Activated CD8-positive, alpha-beta memory T cell treated with anti-CD3 and anti-CD28 coated beads for 4 hours (primary cell): ENCODE measurements at regions not wholly inside any gene's neighbourhood (a gene's known extent, or its start where the extent isn't known, plus 50 kb on each side); places are given as distances from the start of the nearest gene placed in this dataset.

Experiments used
- DNase-seq, 2 donors: peaks; one replicate each; pipeline ENCODE4 v3.0.0-alpha.2; 2020; ENCODE audit warnings: low read depth in 2 of 2

GRCh38 chr12:92466391-92467305 lies 236.1 kb upstream of the PLEKHG7 start:
- DNase-seq: no peak

DNA sequence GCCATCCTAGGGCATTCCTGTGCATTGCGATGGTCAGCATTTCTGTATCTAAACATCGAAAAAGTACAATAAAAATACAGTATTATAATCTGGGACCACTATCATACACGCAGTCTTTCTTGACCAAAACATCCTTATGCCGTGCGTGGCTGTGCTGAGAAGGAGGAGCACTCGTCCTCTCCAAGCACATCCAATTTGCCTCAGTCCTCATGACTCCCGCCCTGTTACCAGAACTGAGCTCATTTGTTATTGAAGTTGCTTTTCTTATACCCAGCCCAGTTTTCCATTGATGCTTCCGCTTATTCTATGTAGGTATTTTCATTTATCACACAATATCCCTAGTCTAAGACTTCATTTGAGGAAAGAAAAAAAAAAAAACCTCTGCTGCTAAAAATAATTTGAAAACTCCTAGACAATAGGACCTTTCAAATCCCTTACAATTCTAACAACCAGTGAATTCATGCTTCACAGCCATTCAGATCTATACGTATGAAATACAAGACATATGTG lies 236.9 kb upstream of the PLEKHG7 start:
- no peak for DNase-seq

DNA sequence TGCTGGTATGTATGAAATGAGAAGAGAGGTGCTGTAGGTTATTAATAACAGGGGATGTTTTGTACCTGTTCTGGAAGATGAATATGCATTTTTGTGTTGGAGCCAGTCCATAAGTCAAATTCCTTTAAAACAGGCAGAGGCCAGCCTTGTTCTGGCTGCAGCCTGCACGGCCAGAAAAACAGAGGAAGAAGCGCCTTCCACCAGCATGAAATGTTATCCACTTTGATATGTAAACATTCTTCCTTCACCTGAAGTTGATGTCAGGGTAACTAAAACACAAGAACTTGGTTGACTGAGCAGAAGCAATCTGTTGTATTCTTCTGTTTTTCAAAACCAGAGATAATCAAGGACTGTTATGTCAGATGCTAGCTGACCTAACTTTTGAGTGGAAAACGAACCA lies 237.9 kb upstream of the PLEKHG7 start:
- DNase-seq: no peak

- DNase-seq: no peak
These were observed 239.6 kb upstream of the PLEKHG7 start for GRCh38 chr12:92463171-92463570.

DNA sequence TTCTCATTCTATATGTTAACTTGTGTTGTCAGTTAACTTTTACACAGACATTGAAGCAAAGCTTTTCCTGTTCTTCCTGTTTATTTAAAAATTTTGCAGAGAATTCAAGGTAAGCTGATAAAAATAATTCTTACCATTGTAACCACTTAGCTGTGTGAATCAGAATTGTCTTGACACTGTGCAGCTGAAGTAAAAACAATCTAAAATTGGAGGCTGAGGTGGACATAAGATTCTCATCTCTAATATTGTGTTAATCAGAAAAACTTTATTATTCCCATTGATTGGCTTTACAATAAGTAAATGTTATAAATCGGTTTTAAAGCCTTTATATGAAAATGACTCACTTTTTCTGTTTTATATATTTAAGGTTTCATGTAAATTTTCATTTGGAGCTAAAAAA lies 240.3 kb upstream of the PLEKHG7 start:
- no peak for DNase-seq

GRCh38 chr12:92462049-92462448 lies 240.7 kb upstream of the PLEKHG7 start:
- DNase-seq: no peak

- DNase-seq: no peak
These were observed 242.9 kb upstream of the PLEKHG7 start for GRCh38 chr12:92459850-92460249.

GRCh38 chr12:92458996-92459395 lies 243.8 kb upstream of the PLEKHG7 start:
- no peak for DNase-seq

- DNase-seq: no peak
These were observed 245.2 kb upstream of the PLEKHG7 start for GRCh38 chr12:92457458-92458180.

GRCh38 chr12:92452763-92453162 lies 250.0 kb upstream of the PLEKHG7 start:
- DNase-seq: no peak

DNA sequence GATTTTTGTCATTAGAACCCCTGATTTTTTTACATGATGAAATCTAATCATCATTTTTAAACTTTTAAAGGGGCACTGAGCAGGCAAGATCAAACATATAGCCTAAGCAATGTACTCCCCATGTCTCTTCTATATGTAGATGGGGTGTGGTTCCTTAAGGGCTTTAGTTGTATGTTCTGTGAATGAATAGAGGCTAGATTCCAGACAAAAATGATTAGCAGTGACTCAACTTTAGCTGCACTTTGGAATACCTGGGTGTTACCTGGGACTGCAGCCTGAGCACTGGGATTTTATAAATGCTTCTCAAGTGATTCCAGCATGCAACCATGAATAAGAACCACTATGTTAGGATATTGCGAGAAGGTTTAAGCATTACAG lies 256.7 kb upstream of the PLEKHG7 start:
- DNase-seq: no peak

DNA sequence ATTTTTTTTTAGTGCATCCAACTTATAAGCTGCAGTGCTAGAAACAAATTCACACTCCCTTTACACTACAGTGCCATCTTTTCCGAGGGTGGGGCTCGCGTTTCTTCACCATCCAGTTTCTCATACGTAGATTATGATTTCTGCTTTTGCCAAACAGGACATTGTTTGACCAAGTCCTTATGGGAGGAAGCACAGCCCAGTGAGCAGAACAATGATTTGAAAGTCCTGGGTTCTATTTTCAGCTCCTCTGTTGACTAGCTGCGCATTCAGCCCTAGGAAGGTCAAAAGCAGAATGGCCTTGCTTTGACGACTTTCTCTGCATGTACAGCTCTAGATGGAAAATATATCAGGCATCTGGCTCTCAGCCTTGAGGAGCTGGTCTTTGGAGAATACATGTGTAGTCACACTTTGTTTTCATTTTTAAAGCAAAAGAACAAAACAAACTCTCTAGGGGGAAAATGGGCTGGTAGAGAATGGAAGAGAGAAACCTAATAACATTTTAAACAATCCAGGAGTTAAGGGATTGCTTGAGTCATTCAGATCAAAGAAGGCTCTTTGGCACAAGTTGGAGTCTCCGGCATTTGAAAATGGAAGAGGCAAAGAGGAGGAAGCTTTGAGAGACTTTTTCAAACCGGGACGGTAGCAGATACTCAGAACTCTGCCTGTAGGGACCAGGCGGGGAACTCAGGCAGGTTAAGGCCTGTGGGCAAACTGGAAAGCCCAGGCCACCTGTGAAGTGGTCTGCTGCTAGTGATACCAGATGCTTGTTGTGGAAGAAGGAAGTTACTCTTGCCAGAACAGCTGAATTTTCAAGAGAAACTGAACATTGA lies 257.3 kb upstream of the PLEKHG7 start:
- DNase-seq: no peak

- no peak for DNase-seq
These were observed 258.0 kb upstream of the PLEKHG7 start for GRCh38 chr12:92444763-92445162.

DNA sequence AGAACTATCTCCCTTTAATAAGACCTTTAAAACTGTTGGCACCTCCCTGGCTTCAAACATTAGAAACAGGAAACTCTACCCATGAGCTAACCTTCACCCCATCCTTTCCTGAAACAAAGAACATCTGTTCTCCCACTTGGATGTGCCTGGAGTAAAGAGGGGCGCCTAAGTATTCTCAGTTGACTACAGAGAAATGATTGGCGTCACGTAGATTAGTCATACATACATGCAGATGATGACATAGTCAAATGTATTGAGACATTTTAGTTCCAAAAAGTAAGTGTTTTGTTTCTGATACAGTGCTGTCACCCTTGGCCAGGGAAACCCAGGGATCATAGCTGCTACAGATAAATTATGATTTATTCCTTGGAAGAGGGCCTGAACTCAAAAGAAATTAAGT lies 260.0 kb upstream of the PLEKHG7 start:
- no peak for DNase-seq

GRCh38 chr12:92440072-92440471 lies 262.7 kb upstream of the PLEKHG7 start:
- no peak for DNase-seq

DNA sequence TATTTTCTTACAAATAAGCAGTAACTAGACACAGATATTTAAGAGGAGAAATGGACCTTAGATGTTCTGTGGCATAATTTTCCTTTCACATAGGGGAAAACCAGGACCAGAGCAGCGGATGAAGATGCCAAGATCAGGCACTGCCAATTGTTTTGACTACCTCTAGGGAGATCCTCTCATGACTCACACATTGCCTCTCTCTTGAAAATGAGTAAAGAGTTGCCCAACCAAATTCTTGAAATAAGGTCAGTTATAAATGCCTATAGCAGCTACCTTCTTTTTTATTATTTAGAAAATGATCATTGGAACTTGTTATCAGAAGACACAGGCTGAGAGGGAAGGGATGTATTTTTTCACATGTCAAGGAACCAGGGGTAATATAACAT lies 263.4 kb upstream of the PLEKHG7 start:
- DNase-seq: no peak

DNA sequence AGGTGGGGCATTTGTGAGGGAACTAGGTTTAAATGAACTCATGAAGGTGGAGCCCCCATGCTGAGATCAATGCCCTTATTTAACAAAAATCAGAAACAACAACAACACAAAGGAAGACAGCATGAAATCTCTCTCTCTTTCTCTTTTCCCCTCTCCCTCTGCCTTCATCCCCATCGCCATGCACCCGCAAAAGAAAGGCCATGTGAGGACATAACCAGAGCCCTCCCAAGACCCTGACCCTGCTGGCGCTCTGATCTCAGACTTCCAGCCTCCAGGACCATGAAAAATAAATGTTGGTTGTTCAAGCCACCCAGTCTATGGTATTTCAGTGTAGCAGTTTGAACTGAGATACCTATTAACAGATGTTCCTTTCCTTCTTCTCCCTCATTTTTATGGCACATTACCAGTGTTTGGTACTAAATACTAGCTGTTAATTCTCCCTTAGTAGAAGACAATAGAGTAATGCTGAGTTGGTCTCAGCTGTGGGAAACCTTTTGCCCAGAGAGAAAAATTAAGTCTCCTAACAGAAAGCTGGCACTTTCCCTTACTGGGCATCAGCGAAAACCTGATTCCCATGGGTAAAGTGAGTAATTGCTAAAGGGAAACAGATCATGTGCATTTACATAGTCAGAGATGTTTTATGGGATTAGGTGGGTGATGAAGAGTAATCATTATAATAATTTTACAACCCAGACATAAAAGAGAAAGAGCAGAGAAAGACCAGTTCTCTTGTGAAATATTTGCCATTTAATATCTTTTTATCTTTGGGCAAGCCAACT lies 264.0 kb upstream of the PLEKHG7 start:
- DNase-seq: no peak

DNA sequence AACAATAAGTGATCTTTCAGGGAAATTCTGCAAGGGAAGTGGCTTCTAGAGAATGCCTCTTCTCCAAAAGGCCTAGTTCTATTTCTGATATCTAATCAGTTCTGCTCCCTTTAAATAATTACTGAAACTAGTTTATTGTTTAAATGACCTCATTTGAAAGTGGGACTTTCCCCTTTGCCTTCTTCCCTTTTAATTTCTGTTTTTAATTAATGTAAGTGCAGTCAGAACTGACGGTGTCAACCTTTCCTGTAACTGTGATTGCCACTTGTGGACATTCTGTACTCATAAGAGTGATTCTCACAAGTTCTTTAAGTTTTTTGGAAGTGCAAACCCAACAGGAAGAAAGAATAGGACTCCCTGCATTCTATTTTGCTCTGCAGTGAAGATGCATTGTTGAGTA lies 265.3 kb upstream of the PLEKHG7 start:
- DNase-seq: no peak

GRCh38 chr12:92436856-92437255 lies 265.9 kb upstream of the PLEKHG7 start:
- no peak for DNase-seq

- no peak for DNase-seq
These were observed 268.2 kb upstream of the PLEKHG7 start for GRCh38 chr12:92434607-92435025.

GRCh38 chr12:92432724-92433441 lies 269.9 kb upstream of the PLEKHG7 start:
- no peak for DNase-seq
